HCT116 (cell line): ENCODE measurements at regions not wholly inside any gene's neighbourhood (a gene's known extent, or its start where the extent isn't known, plus 50 kb on each side); places are given as distances from the start of the nearest gene placed in this dataset.

Experiments used
- ATAC-seq: fragments of 200-7000 bp; cut with Tn5 transposase; 2 replicates; pipeline ENCODE4 v1.9.1; 2020; ENCODE audit warnings: mild to moderate bottlenecking, moderate library complexity
- BruUV-seq: library from RNA; stranded (reverse); fragments of 400-500 nt; replicated peaks from 2 replicates; lab custom pipeline; 2021; lab: Mats Ljungman, UMichigan
- CTCF ChIA-PET: fragments of 300-600 bp; sonication (Branson Sonifier 250); formaldehyde crosslinking; loops from one replicate; lab custom pipeline; 2021; ENCODE audit warnings: antibody characterized with exemption; lab: Charles Lee
- POLR2A ChIA-PET: fragments of 300-600, 350-600 bp; sonication (Branson Sonifier 250); formaldehyde crosslinking; loops from one replicate; lab custom pipeline; 2021; ENCODE audit warnings: antibody characterized with exemption; lab: Charles Lee
- RAD21 ChIA-PET, 2 experiments: fragments of 300-600 bp; sonication (Branson Sonifier 250); formaldehyde crosslinking; loops; one replicate each; lab custom pipeline; 2023; ENCODE audit warnings: low total read pairs in 2 of 2; ENCODE audit not compliant: uncharacterized antibody in 2 of 2, unreplicated experiment in 2 of 2, low non-redundant PET in 1 of 2; lab: Charles Lee
- DNase-seq: peaks from one replicate; pipeline ENCODE4 v3.0.0-alpha.2; 2010; ENCODE audit warnings: low read depth, low spot score
- H2AFZ ChIP-seq: fragments of 200-600 bp; shearing (Covaris generic), sonication (generic); 2 replicates; pipeline ENCODE4 v1.6.1; 2017; ENCODE audit warnings: low read depth, mixed run types, mixed read lengths, antibody characterized with exemption, low read length; ENCODE audit not compliant: poor library complexity, severe bottlenecking
- H3K27ac ChIP-seq: 2 replicates; pipeline ENCODE4 v1.5.1; 2012; ENCODE audit warnings: low read depth, low read length
- H3K27me3 ChIP-seq: fragments of 200-600 bp; sonication (generic); 2 replicates; pipeline ENCODE4 v1.6.1; 2016; ENCODE audit warnings: mixed run types, low read length, mixed read lengths; ENCODE audit not compliant: insufficient read depth
- H3K36me3 ChIP-seq, 2 experiments: fragments of 200-500 bp in 1 of 2; fragments of 200-600 bp in 1 of 2; sonication (Bioruptor generic) in 1 of 2; sonication (generic) in 1 of 2; 2 replicates each; pipeline versions ENCODE4 v1.5.1 to v1.6.1; 2014 to 2016; ENCODE audit warnings: low read length in 2 of 2, inconsistent platforms in 1 of 2, mixed read lengths in 1 of 2, mixed run types in 1 of 2; ENCODE audit not compliant: insufficient read depth in 2 of 2, control insufficient read depth in 1 of 2
- H3K4me1 ChIP-seq, 2 experiments: fragments of 200-600 bp in 1 of 2; sonication (generic) in 1 of 2; 2 replicates each; pipeline versions ENCODE4 v1.5.1 to v1.6.1; 2012 to 2017; ENCODE audit warnings: low read length in 2 of 2, inconsistent platforms in 1 of 2, mild to moderate bottlenecking in 1 of 2, mixed read lengths in 1 of 2, mixed run types in 1 of 2, moderate library complexity in 1 of 2; ENCODE audit not compliant: insufficient read depth in 2 of 2, control insufficient read depth in 1 of 2
- H3K4me2 ChIP-seq: fragments of 200-600 bp; sonication (generic); 2 replicates; pipeline ENCODE4 v1.6.1; 2017; ENCODE audit warnings: mixed run types, low read length, mixed read lengths
- H3K4me3 ChIP-seq, 2 experiments: fragments of 200-600 bp in 1 of 2; sonication (generic) in 1 of 2; replicated peaks in 1 of 2; 2 replicates each; pipeline ENCODE4 v1.5.1; 2011 to 2016; ENCODE audit warnings: low read length in 2 of 2, control low read depth in 1 of 2, low read depth in 1 of 2, mild to moderate bottlenecking in 1 of 2, mixed read lengths in 1 of 2, mixed run types in 1 of 2
- H3K79me2 ChIP-seq: fragments of 200-600 bp; sonication (generic); 2 replicates; pipeline ENCODE4 v1.6.1; 2017; ENCODE audit warnings: mild to moderate bottlenecking, mixed run types, low read length, moderate library complexity, mixed read lengths; ENCODE audit not compliant: insufficient read depth
- H3K9ac ChIP-seq: fragments of 200-600 bp; sonication (generic); 2 replicates; pipeline ENCODE4 v1.6.1; 2016; ENCODE audit warnings: low read length, mixed read lengths
- H3K9me2 ChIP-seq: fragments of 200-600 bp; sonication (generic), shearing (Covaris generic); 2 replicates; pipeline ENCODE4 v1.6.1; 2017; ENCODE audit warnings: mixed run types, mild to moderate bottlenecking, moderate library complexity; ENCODE audit not compliant: insufficient read depth
- H3K9me3 ChIP-seq, 2 experiments: fragments of 200-500 bp in 1 of 2; fragments of 200-600 bp in 1 of 2; sonication (Bioruptor generic) in 1 of 2; sonication (generic) in 1 of 2; 2 replicates each; pipeline ENCODE4 v1.6.1; 2014 to 2017; ENCODE audit warnings: low read length in 2 of 2, mixed read lengths in 2 of 2, inconsistent platforms in 1 of 2, low read depth in 1 of 2, mild to moderate bottlenecking in 1 of 2, mixed run types in 1 of 2, moderate library complexity in 1 of 2; ENCODE audit not compliant: control insufficient read depth in 1 of 2, insufficient read depth in 1 of 2
- H4K20me1 ChIP-seq: fragments of 200-600 bp; sonication (generic), shearing (Covaris generic); 2 replicates; pipeline ENCODE4 v1.6.1; 2017; ENCODE audit warnings: mixed run types, mild to moderate bottlenecking, moderate library complexity; ENCODE audit not compliant: insufficient read depth
- CBX3 ChIP-seq: IDR thresholded peaks from 2 replicates; pipeline ENCODE4 v1.6.1; 2012; ENCODE audit warnings: low read depth
- CEBPB ChIP-seq: IDR thresholded peaks from 2 replicates; pipeline ENCODE4 v1.6.1; 2012; ENCODE audit warnings: low read depth
- EGR1 ChIP-seq: IDR thresholded peaks from 2 replicates; pipeline ENCODE4 v1.6.1; 2012; ENCODE audit warnings: low read depth
- EZH2phosphoT487 ChIP-seq: fragments of 200-600 bp; IDR thresholded peaks from 2 replicates; pipeline ENCODE4 v1.6.1; 2018; ENCODE audit warnings: antibody characterized with exemption, borderline replicate concordance
- FOSL1 ChIP-seq: IDR thresholded peaks from 2 replicates; pipeline ENCODE4 v1.6.1; 2012; ENCODE audit warnings: low read depth
- JUND ChIP-seq: IDR thresholded peaks from 2 replicates; pipeline ENCODE4 v1.6.1; 2012
- MAX ChIP-seq: IDR thresholded peaks from 2 replicates; pipeline ENCODE4 v1.6.1; 2012
- POLR2A ChIP-seq: IDR thresholded peaks from 2 replicates; pipeline ENCODE4 v1.7.0; 2011; ENCODE audit warnings: borderline replicate concordance; ENCODE audit not compliant: insufficient read depth, insufficient read length; ENCODE audit errors: extremely low read depth
- POLR2AphosphoS5 ChIP-seq: IDR thresholded peaks from 2 replicates; pipeline ENCODE4 v1.6.1; 2011; ENCODE audit warnings: mild to moderate bottlenecking, low read depth, low read length, moderate library complexity
- RAD21 ChIP-seq: IDR thresholded peaks from 2 replicates; pipeline ENCODE4 v1.6.1; 2012; ENCODE audit warnings: low read depth, mild to moderate bottlenecking
- REST ChIP-seq: IDR thresholded peaks from 2 replicates; pipeline ENCODE4 v1.6.1; 2012; ENCODE audit warnings: low read depth
- SIN3A ChIP-seq: IDR thresholded peaks from 2 replicates; pipeline ENCODE4 v1.6.1; 2012; ENCODE audit warnings: low read depth
- SP1 ChIP-seq: IDR thresholded peaks from 2 replicates; pipeline ENCODE4 v1.6.1; 2012; ENCODE audit warnings: low read depth
- SRF ChIP-seq: IDR thresholded peaks from 2 replicates; pipeline ENCODE4 v1.6.1; 2012; ENCODE audit warnings: low read depth
- ZBTB33 ChIP-seq: IDR thresholded peaks from 2 replicates; pipeline ENCODE4 v1.6.1; 2011; ENCODE audit warnings: mild to moderate bottlenecking, low read length, moderate library complexity; ENCODE audit not compliant: insufficient replicate concordance; ENCODE audit errors: extremely low read depth
- intact Hi-C: fragments of 100-400 bp; cut with micrococcal nuclease; formaldehyde crosslinking; loops from 2 replicates; pipeline ENCODE4 v1.10.0; 2022

GRCh38 chr2:122598784-122599183 is 843.3 kb downstream of the TSN start:
- BruUV-seq: no TSS peak
- no peak overlapping the region for H2AFZ ChIP-seq
- no peak for ATAC-seq
- ChIA-PET RAD21 (no interaction called here), POLR2A (no interaction called here), CTCF (no interaction called here)
- H3K4me3 ChIP-seq: no peak overlapping the region
- no peaks in the 10 kb centered on the region for H3K9me2 ChIP-seq
- H3K9ac ChIP-seq: no peak overlapping the region
- no peaks in the 10 kb centered on the region for H3K36me3 ChIP-seq
- H4K20me1 ChIP-seq: no peaks in the 10 kb centered on the region
- H3K4me2 ChIP-seq: no peak overlapping the region
- no peak for TF ChIP-seq CEBPB
- no peak for TF ChIP-seq POLR2A
- no peak for TF ChIP-seq SIN3A
- TF ChIP-seq RAD21: no peak
- TF ChIP-seq FOSL1: no peak
- TF ChIP-seq JUND: no peak
- TF ChIP-seq ZBTB33: no peak
- TF ChIP-seq CBX3: no peak
- TF ChIP-seq MAX: no peak
- no peak for TF ChIP-seq SP1
- no peak for TF ChIP-seq POLR2AphosphoS5
- TF ChIP-seq SRF: no peak
- no peak for TF ChIP-seq EGR1
- TF ChIP-seq EZH2phosphoT487: no peak
- TF ChIP-seq REST: no peak
- no peaks in the 10 kb centered on the region for H3K4me1 ChIP-seq
- DNase-seq: no peak
- H3K9me3 ChIP-seq: peaks cover 0 to 18% of the 10 kb centered on the region in 2 experiments; a peak in 2 of 4 replicates
- intact Hi-C loops: no loop called here
- no peaks in the 10 kb centered on the region for H3K27me3 ChIP-seq
- H3K27ac ChIP-seq: no peak overlapping the region
- no peaks in the 10 kb centered on the region for H3K79me2 ChIP-seq
